SKM-1 (cell line): ENCODE measurements at regions not wholly inside any gene's neighbourhood (a gene's known extent, or its start where the extent isn't known, plus 50 kb on each side); places are given as distances from the start of the nearest gene placed in this dataset.
"Not testable (repeated sequence)": the region's sequence is repeated elsewhere in the genome, so short reads cannot be mapped to it uniquely, and the experiment has no call there.

Experiments
- DNase-seq: peaks from one replicate; lab custom pipeline; 2025; ENCODE audit not compliant: unreplicated experiment; lab: John Stamatoyannopoulos, UW

GRCh38 chr9:22508354-22508753 is 61.7 kb downstream of the DMRTA1 start:
- DNase-seq = not testable (repeated sequence)

- no peak for DNase-seq
Measured at GRCh38 chr9:22508790-22509189, 62.2 kb downstream of the DMRTA1 start.

GRCh38 chr9:22512495-22512894 is 65.9 kb downstream of the DMRTA1 start:
- DNase-seq = no peak

- DNase-seq = no peak
Measured at GRCh38 chr9:22514871-22515270, 68.2 kb downstream of the DMRTA1 start.

- no peak for DNase-seq
Measured at GRCh38 chr9:22522206-22522740, 75.6 kb downstream of the DMRTA1 start.

- no peak for DNase-seq
Measured at GRCh38 chr9:22528485-22528884, 81.9 kb downstream of the DMRTA1 start.

- DNase-seq = no peak
Measured at GRCh38 chr9:22529426-22530199, 83.0 kb downstream of the DMRTA1 start.

GRCh38 chr9:22535780-22536179 is 89.2 kb downstream of the DMRTA1 start:
- no peak for DNase-seq

- DNase-seq = no peak
Measured at GRCh38 chr9:22537721-22538120, 91.1 kb downstream of the DMRTA1 start.

GRCh38 chr9:22548625-22549024 is 102.0 kb downstream of the DMRTA1 start:
- DNase-seq = no peak

- no peak for DNase-seq
Measured at GRCh38 chr9:22574740-22575139, 128.1 kb downstream of the DMRTA1 start.

- DNase-seq = no peak
Measured at GRCh38 chr9:22580788-22581187, 134.2 kb downstream of the DMRTA1 start.

- DNase-seq = no peak
Measured at GRCh38 chr9:22582221-22582620, 135.6 kb downstream of the DMRTA1 start.

GRCh38 chr9:22588918-22589317 is 142.3 kb downstream of the DMRTA1 start:
- no peak for DNase-seq

- DNase-seq = no peak
Measured at GRCh38 chr9:22590336-22591033, 143.9 kb downstream of the DMRTA1 start.

- DNase-seq = no peak
Measured at GRCh38 chr9:22595805-22596204, 149.2 kb downstream of the DMRTA1 start.

- no peak for DNase-seq
Measured at GRCh38 chr9:22617156-22617555, 170.5 kb downstream of the DMRTA1 start.

- no peak for DNase-seq
Measured at GRCh38 chr9:22622815-22623214, 176.2 kb downstream of the DMRTA1 start.

- no peak for DNase-seq
Measured at GRCh38 chr9:22623236-22623635, 176.6 kb downstream of the DMRTA1 start.

- no peak for DNase-seq
Measured at GRCh38 chr9:22625540-22625939, 178.9 kb downstream of the DMRTA1 start.

- DNase-seq = no peak
Measured at GRCh38 chr9:22643541-22643940, 196.9 kb downstream of the DMRTA1 start.

GRCh38 chr9:22645893-22646292 is 199.3 kb downstream of the DMRTA1 start:
- no peak for DNase-seq
